ENCODE measurements at regions not wholly inside any gene's neighbourhood (a gene's known extent, or its start where the extent isn't known, plus 50 kb on each side); places are given as distances from the start of the nearest gene placed in this dataset.

DNA sequence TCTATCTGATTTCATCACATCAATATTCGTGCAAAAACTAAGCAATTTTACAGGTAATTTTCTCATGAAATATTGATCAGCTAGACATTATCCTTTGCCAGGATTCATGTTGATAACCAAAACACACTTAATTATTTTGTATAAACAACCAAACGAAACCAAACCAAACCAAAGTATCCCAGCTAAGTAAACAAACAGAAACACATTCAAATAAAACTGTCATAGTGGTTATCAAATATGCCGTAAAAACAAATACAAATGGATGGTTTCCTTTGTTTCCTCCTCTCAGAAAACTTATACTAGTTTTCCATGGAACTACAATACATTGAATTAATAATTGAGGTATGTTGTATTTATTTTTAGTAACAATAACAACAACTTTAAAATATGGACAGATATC lies 777.4 kb downstream of the DSC3 start:
- H3K4me3 ChIP-seq, result no peak overlapping the region
- H3K9me3 ChIP-seq, result no peaks in the 10 kb centered on the region
- H3K4me1 ChIP-seq, result no peaks in the 10 kb centered on the region
- TF ChIP-seq, protein P1, sequence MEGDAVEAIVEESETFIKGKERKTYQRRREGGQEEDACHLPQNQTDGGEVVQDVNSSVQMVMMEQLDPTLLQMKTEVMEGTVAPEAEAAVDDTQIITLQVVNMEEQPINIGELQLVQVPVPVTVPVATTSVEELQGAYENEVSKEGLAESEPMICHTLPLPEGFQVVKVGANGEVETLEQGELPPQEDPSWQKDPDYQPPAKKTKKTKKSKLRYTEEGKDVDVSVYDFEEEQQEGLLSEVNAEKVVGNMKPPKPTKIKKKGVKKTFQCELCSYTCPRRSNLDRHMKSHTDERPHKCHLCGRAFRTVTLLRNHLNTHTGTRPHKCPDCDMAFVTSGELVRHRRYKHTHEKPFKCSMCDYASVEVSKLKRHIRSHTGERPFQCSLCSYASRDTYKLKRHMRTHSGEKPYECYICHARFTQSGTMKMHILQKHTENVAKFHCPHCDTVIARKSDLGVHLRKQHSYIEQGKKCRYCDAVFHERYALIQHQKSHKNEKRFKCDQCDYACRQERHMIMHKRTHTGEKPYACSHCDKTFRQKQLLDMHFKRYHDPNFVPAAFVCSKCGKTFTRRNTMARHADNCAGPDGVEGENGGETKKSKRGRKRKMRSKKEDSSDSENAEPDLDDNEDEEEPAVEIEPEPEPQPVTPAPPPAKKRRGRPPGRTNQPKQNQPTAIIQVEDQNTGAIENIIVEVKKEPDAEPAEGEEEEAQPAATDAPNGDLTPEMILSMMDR (IDR thresholded peaks at IDR 0.05), result no peak
- no peak for TF ChIP-seq POLR2A (IDR thresholded peaks at IDR 0.05)
- 65 to 80% (median 76%) methylated on average over 3 of the region's 3 CpGs for WGBS, 4 donors
- H3K27ac ChIP-seq, result no peak overlapping the region
- DNase-seq, result no peak
- intact Hi-C loops (cut with DNase I), result no loop called here
- H3K27me3 ChIP-seq, result no peaks in the 10 kb centered on the region
- no peaks in the 10 kb centered on the region for H3K36me3 ChIP-seq
- ATAC-seq, result no peak

DNA sequence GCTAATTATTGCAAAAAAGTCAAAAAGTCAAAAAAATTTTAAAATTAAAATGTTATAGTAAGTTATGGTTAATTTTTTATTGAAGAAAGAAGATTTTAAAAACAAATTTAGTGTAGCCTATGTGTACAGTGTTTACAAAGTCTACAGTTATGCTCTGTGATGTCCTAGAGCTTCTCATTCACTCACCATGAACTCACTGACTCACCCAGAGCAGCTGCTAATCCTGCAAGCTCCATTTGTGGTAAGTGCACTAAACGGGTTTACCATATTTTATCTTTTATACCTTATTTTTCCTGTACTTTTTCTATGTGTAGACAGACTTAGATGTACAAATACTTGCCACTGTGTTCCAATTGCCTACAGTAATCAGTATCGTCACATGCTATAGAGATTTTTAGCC lies 788.2 kb downstream of the DSC3 start:
- intact Hi-C loops (cut with DNase I), result no loop called here

DNA sequence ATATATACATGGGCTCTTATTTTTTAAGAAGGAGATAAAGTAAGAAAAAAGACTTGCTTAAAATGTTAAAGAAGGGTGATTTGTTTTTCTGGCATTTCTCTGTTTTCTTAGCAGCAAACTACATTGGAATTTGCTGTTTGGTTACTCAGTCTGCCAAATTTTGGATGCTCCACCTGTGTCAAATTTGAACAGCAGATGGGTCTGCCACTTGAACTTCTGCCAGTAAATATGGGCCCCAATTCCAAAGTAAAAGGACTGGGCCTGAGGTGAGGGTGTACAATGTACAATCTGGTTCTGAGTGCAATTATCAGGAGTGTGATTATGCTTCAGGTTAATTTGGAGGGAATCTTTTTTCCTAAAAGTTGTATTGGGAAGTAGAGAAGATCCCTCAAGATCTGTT lies 794.5 kb downstream of the DSC3 start:
- Histone ChIP-seq H3K27ac (no peak overlapping the region), H3K4me1 (no peaks in the 10 kb centered on the region), H3K9me3 (no peaks in the 10 kb centered on the region), H3K27me3 (no peaks in the 10 kb centered on the region), H3K4me3 (no peak overlapping the region), H3K36me3 (no peaks in the 10 kb centered on the region)
- no peak for DNase-seq
- TF ChIP-seq POLR2A (IDR thresholded peaks at IDR 0.05), result no peak
- TF ChIP-seq, protein P1 (IDR thresholded peaks at IDR 0.05), result no peak
- no peak for ATAC-seq
- intact Hi-C loops (cut with DNase I), result no loop called here

More for the DNA sequence above, 788.2 kb downstream of the DSC3 start:
- WGBS, 4 donors, result 78 to 86% (median 81%) methylated on average over 2 of the region's 2 CpGs
- ATAC-seq (no peak), DNase-seq (no peak)
- Histone ChIP-seq H3K4me1 (no peaks in the 10 kb centered on the region), H3K9me3 (no peaks in the 10 kb centered on the region), H3K4me3 (no peak overlapping the region), H3K27me3 (no peaks in the 10 kb centered on the region), H3K27ac (no peak overlapping the region), H3K36me3 (no peaks in the 10 kb centered on the region)
- no peak for TF ChIP-seq POLR2A (IDR thresholded peaks at IDR 0.05)
- TF ChIP-seq, protein P1 (IDR thresholded peaks at IDR 0.05), result no peak

DNA sequence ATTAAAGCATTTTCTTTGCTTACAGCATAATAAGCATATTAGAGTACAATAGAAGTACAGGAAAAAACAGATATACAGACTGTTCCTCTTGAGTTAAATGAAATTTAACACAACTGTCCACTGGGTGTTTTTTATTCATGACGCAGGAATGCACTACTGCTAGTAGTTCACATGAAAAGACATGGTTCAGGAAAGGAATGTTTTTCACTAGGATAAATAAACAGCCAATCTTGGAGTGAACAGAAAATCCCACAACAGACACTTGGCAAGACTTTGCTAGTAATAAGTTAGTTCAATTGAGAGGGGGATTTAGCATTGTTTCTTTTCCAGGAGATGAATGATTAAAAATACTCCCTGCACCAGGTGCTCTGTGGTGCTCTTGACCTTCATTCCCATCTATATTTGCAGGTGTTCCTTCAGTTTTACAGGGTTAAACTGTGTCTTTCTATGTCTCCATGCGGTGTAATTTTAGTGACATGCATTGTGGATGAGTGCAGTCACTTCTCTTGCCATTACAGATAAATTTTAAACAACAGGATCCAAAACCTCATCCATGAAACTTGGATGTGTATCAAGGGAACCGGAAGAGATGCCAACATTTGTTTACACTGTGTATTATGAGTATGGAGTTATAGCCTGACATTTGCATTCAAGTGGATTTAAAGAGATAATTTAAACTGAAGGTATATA lies 796.6 kb downstream of the DSC3 start:
- no peaks in the 10 kb centered on the region for H3K9me3 ChIP-seq
- no peaks in the 10 kb centered on the region for H3K4me1 ChIP-seq
- no peak overlapping the region for H3K27ac ChIP-seq
- TF ChIP-seq, protein P1 (IDR thresholded peaks at IDR 0.05), result no peak
- TF ChIP-seq POLR2A (IDR thresholded peaks at IDR 0.05), result no peak
- H3K36me3 ChIP-seq, result no peaks in the 10 kb centered on the region
- H3K4me3 ChIP-seq, result no peak overlapping the region
- DNase-seq (no peak), ATAC-seq (no peak)
- intact Hi-C loops (cut with DNase I), result no loop called here
- no peaks in the 10 kb centered on the region for H3K27me3 ChIP-seq
- 56 to 65% (median 61%) methylated on average over 3 of the region's 3 CpGs for WGBS, 4 donors

Data from heart left ventricle (tissue), 16 donors.